RWPE1 (cell line): ENCODE measurements at regions not wholly inside any gene's neighbourhood (a gene's known extent, or its start where the extent isn't known, plus 50 kb on each side); places are given as distances from the start of the nearest gene placed in this dataset.

ENCODE experiments used
- CTCF ChIA-PET: fragments of 350-600 bp; sonication (Branson Sonifier 250); formaldehyde crosslinking; extraction: SDS; loops from one replicate; lab custom pipeline; 2021; lab: Yijun Ruan, JAX
- POLR2A ChIA-PET: fragments of 400-600 bp; formaldehyde crosslinking; extraction: SDS; loops from one replicate; lab custom pipeline; 2020; ENCODE audit warnings: antibody characterized with exemption; ENCODE audit not compliant: low non-redundant PET; lab: Yijun Ruan, JAX
- DNase-seq: peaks from one replicate; pipeline ENCODE4 v3.0.0; 2012; ENCODE audit warnings: low spot score
- H3K27ac ChIP-seq: fragments of 450-650 bp; 2 replicates; pipeline ENCODE4 v1.5.1; 2017
- TF ChIP-seq, protein P1 (sequence below): fragments of 450-650 bp; conservative IDR thresholded peaks from 2 replicates; pipeline ENCODE4 v1.5.1; 2017; ENCODE audit warnings: low read depth, mild to moderate bottlenecking

DNA sequence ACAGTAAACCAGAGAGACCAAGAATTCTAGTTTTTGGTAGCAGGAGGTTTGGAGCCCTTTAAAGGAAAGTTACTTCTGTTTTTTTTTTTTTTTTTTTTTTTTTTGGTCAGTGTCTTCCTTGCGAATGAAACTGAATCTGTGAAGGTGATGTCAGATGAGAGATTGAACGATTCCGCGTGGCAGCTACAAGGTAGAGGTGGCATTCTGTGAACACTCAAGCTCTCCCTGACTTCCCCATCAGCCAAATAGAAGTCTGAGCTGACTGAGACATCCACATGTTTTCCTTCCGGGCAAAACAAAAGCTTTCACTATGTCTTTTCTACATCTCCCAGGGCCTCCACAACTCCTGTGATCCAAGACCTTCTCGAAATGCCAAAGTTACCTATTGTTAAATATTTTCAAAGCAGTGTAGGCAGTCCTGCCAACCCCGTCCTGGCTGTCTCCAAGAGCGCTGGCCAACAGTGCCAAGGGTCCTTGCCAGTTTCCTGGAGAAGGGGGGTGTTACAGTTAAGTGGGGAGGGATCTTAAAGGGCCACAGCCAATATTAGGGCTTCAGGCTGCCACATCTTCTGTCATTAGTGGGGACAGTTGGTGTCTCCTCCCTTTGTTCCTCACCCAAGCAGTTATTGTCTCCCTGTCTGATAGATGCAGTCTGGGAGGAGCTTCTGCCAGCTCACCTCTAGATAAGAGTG, 102.9 kb upstream of the SLC34A2 start:
- DNase-seq, result no peak
- POLR2A ChIA-PET, result no interaction called here
- no peak overlapping the region for H3K27ac ChIP-seq
- TF ChIP-seq, protein P1, sequence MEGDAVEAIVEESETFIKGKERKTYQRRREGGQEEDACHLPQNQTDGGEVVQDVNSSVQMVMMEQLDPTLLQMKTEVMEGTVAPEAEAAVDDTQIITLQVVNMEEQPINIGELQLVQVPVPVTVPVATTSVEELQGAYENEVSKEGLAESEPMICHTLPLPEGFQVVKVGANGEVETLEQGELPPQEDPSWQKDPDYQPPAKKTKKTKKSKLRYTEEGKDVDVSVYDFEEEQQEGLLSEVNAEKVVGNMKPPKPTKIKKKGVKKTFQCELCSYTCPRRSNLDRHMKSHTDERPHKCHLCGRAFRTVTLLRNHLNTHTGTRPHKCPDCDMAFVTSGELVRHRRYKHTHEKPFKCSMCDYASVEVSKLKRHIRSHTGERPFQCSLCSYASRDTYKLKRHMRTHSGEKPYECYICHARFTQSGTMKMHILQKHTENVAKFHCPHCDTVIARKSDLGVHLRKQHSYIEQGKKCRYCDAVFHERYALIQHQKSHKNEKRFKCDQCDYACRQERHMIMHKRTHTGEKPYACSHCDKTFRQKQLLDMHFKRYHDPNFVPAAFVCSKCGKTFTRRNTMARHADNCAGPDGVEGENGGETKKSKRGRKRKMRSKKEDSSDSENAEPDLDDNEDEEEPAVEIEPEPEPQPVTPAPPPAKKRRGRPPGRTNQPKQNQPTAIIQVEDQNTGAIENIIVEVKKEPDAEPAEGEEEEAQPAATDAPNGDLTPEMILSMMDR, result no peak
- CTCF ChIA-PET, result interaction anchor here (0.5 to 1.2 kb wide), 2 partner anchors 60 to 198 kb away, joined by 3 to 5 read pairs; no protein-coding TSS in a partner anchor

DNA sequence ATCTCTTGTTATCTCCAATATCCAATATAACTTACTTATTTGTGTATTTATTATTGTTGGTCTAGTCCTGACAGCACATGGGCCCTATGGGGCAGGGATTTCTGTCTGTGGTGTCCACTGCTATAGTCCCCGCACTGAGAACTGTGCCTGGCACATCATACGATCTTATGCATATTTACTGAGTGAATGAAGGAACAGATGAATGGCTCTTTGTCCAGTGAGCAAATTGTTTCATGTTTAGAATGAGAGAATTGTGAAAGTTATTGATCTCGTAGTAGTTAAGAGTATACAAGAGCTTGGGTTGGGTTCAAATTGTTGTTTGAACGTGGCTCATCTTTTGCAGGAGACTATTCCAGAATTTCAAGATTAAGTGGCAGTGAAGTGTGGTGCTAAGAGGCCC, 96.1 kb upstream of the SLC34A2 start:
- ChIA-PET POLR2A (no interaction called here), CTCF (no interaction called here)
- DNase-seq, result no peak
- TF ChIP-seq, protein P1, result no peak
- H3K27ac ChIP-seq, result no peak overlapping the region

DNA sequence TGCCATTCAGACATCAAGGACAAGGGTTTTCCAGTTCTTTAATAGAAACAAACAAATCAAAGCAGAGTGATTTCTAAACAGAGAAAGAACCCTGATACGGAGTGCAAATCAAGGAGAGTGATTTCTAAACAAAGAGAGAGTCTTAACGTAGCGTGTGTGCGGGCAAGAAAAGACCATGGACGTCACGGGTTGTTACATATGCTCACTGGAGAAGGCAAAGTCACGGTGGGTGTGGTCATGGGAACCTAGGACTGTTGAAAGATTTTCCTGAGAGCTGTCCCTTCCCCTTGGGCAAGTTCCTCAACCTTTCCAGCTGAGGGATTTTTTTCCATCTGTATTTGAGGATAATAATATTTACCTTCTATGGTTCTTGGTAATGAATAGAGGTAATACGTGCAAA, 95.0 kb upstream of the SLC34A2 start:
- H3K27ac ChIP-seq, result no peak overlapping the region
- ChIA-PET POLR2A (no interaction called here), CTCF (no interaction called here)
- TF ChIP-seq, protein P1, result no peak
- no peak for DNase-seq

DNA sequence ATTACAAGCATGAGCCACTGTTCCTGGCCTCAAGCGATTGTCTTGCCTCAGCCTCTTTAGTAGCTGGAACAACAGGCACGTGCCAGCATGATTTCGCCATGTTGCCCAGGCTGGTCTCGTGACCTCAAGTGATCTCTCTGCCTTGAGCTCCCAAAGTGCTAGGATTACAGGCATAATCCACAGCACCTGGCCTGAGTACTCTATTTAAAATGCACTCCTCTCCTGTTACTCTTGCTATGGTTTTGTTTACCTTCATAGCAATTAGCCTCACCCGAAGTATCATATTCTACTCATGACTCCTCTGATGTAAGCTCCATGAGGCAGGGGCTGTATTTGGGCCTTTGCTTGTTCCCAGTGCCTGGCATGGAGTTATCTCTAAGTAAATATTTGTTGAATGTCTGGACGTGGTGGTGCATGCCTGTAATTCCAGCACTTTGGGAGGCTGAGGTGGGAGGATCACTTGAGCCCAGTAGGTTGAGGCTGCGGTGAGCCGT, 92.5 kb upstream of the SLC34A2 start:
- ChIA-PET CTCF (no interaction called here), POLR2A (no interaction called here)
- DNase-seq, result no peak
- no peak overlapping the region for H3K27ac ChIP-seq
- TF ChIP-seq, protein P1, result no peak

DNA sequence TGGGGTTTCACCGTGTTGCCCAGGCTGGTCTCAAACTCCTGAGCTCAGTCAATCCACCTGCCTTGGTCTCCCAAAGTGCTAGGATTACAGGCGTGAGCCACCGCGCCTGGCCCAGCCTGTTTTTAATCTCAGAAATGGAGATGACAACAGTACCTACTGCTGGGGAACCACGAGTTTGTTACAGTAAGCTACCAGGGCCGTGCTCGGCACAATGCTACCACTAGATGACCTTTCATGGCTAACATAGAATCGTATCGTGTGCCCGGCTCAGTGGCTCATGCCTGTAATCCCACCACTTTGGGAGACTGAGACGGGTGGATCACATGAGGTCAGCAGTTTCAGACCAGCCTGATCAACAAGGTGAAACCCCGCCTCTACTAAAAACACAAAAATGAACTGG, 90.8 kb upstream of the SLC34A2 start:
- no peak for DNase-seq
- CTCF ChIA-PET, result no interaction called here
- H3K27ac ChIP-seq, result no peak overlapping the region
- TF ChIP-seq, protein P1, result no peak
- POLR2A ChIA-PET, result no interaction called here

DNA sequence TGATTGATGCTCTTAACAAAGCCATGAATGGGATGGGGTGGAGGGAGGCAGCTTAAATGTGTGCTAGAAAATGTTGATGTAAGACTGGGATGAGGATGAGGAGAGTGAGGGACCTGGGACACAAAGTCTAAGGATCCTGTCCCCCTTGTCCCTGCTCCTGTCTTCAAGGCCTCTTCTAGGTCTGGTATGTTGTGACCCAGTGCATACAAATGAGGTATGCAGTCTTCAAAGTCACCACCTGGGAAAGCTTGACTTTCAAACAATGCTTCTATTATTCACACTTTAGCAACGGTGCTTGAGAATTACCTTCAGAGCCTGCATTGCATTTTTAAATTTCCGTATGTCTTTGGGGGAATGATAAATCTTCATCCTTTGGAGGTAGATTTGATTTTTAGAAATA, 88.4 kb upstream of the SLC34A2 start:
- CTCF ChIA-PET, result interaction anchor here (1.8 kb wide), 1 partner anchor 201 kb away, joined by 6 read pairs; no protein-coding TSS in a partner anchor
- TF ChIP-seq, protein P1, result no peak
- POLR2A ChIA-PET, result no interaction called here
- H3K27ac ChIP-seq, result no peak overlapping the region
- DNase-seq, result no peak
